ENCODE measurements at regions not wholly inside any gene's neighbourhood (a gene's known extent, or its start where the extent isn't known, plus 50 kb on each side); places are given as distances from the start of the nearest gene placed in this dataset.

DNA sequence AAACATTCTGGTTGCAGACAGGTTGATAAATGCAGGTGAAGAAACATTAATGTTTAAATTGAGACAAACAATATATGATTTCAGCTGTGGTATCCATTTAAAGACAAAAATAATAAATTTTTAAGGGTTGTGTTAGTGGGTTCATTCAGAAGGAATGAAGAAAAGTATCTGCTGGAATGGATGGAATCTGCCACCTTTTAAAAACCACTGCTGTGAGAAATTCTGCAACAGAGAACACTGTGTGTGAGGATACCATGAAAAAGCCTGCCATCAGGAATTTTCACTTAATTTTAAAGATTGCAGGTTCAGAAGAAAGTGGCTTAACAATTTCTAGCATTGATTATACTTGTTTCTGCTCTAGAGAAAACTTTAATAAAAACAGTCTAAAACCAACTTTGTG is 184.6 kb upstream of the SOX5 start:
- Histone ChIP-seq H3K27me3 (ENCODE audit: control insufficient read depth in 1 of 2, insufficient read depth in 2 of 2, low read length in 2 of 2) (no peaks in the 10 kb centered on the region), H3K4me1 (ENCODE audit: insufficient read depth, low read length) (peaks cover 8% of the 10 kb centered on the region), H3K27ac (ENCODE audit: extremely low read length, insufficient read depth, low read length) (no peak overlapping the region), H4K20me1 (ENCODE audit: insufficient read depth, low read length) (no peaks in the 10 kb centered on the region), H3K9me3 (ENCODE audit: low read length) (no peaks in the 10 kb centered on the region), H3K4me3 (replicated peaks in 1 of 3; ENCODE audit: insufficient read depth in 1 of 3, low read depth in 2 of 3, low read length in 3 of 3) (no peak overlapping the region), H3K79me2 (ENCODE audit: insufficient read depth, low read length) (no peaks in the 10 kb centered on the region), H3K36me3 (replicated peaks in 1 of 2; ENCODE audit: control insufficient read depth in 1 of 2, insufficient read depth in 2 of 2, low read length in 2 of 2) (no peaks in the 10 kb centered on the region), H2AFZ (ENCODE audit: low read length) (no peak overlapping the region), H3K9ac (ENCODE audit: insufficient read depth, low read depth, low read length) (no peak overlapping the region), H3K4me2 (ENCODE audit: low read depth, low read length) (no peak overlapping the region)
- TF ChIP-seq KLF13 (CRISPR knock-in tag; IDR thresholded peaks at IDR 0.05) (no peak), CAMTA2 (CRISPR knock-in tag; IDR thresholded peaks at IDR 0.05; ENCODE audit: borderline replicate concordance) (no peak), SIX1 (CRISPR knock-in tag; IDR thresholded peaks at IDR 0.05; ENCODE audit: borderline replicate concordance) (no peak), ZNF264 (CRISPR knock-in tag; IDR thresholded peaks at IDR 0.05) (no peak), NFE2L2 (IDR thresholded peaks at IDR 0.05; ENCODE audit: low read length) (no peak), ARNT2 (CRISPR knock-in tag; IDR thresholded peaks at IDR 0.05; ENCODE audit: low read depth) (no peak)
- TF ChIP-seq, protein P1, sequence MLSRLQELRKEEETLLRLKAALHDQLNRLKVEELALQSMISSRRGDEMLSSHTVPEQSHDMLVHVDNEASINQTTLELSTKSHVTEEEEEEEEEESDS (CRISPR knock-in tag; IDR thresholded peaks at IDR 0.05; ENCODE audit: borderline replicate concordance), result no peak
- ATAC-seq, result no peak
- ChIA-PET POLR2A (no interaction called here), CTCF (ENCODE audit: low intra/inter-chr PET ratio, low total read pairs) (no interaction called here)
- no peak for FAIRE-seq
- in situ Hi-C loops (cut with HindIII; ENCODE audit: extremely low pct_ligation_motif_present, low pct_unique_long_range_greater_than_20kb), result no loop called here
- BruUV-seq (replicated peaks), result no TSS peak
- intact Hi-C loops (cut with micrococcal nuclease; ENCODE audit: unreplicated experiment), result no loop called here
- DNase-seq (ENCODE audit: low spot score), result no peak

DNA sequence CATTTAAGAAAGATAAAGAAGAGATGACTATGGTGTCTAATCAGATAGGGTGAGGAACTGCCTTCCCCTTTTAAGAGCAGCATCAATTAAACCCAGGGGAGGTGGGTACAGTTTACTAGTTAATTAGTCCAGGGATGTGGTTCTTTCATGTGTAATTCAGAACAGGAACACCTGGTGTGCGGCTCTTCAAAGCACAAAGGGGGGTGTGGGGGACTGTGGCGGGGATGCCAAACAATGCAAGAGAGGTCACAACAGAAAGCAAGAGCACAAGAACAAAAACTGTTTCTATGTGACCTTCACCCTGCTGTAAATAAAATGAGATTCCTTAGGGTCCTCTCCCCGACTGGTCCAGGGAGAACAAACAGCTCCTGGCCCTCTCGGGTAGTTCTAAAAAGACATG is 183.9 kb upstream of the SOX5 start:
- WGBS (ENCODE audit: low lambda C conversion rate), result 1% methylated on average over 4 of the region's 4 CpGs
- Histone ChIP-seq H2AFZ (ENCODE audit: low read length) (no peak overlapping the region), H3K9me3 (ENCODE audit: low read length) (no peaks in the 10 kb centered on the region), H3K4me2 (ENCODE audit: low read depth, low read length) (no peak overlapping the region), H3K36me3 (replicated peaks in 1 of 2; ENCODE audit: control insufficient read depth in 1 of 2, insufficient read depth in 2 of 2, low read length in 2 of 2) (no peaks in the 10 kb centered on the region), H3K4me3 (replicated peaks in 1 of 3; ENCODE audit: insufficient read depth in 1 of 3, low read depth in 2 of 3, low read length in 3 of 3) (no peak overlapping the region), H3K27me3 (ENCODE audit: control insufficient read depth in 1 of 2, insufficient read depth in 2 of 2, low read length in 2 of 2) (no peaks in the 10 kb centered on the region), H4K20me1 (ENCODE audit: insufficient read depth, low read length) (no peaks in the 10 kb centered on the region), H3K27ac (ENCODE audit: extremely low read length, insufficient read depth, low read length) (no peak overlapping the region), H3K79me2 (ENCODE audit: insufficient read depth, low read length) (no peaks in the 10 kb centered on the region), H3K4me1 (ENCODE audit: insufficient read depth, low read length) (peaks cover 8% of the 10 kb centered on the region), H3K9ac (ENCODE audit: insufficient read depth, low read depth, low read length) (no peak overlapping the region)
- in situ Hi-C loops (cut with HindIII; ENCODE audit: extremely low pct_ligation_motif_present, low pct_unique_long_range_greater_than_20kb) (no loop called here), intact Hi-C loops (cut with micrococcal nuclease; ENCODE audit: unreplicated experiment) (no loop called here)
- ATAC-seq (no peak), FAIRE-seq (no peak), DNase-seq (ENCODE audit: low spot score) (peak; percentile 14)
- POLR2A ChIA-PET, result no interaction called here
- CTCF ChIA-PET (ENCODE audit: low intra/inter-chr PET ratio, low total read pairs), result no interaction called here
- no TSS peak for BruUV-seq (replicated peaks)
- TF ChIP-seq, protein P2, sequence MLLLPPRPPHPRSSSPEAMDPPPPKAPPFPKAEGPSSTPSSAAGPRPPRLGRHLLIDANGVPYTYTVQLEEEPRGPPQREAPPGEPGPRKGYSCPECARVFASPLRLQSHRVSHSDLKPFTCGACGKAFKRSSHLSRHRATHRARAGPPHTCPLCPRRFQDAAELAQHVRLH (CRISPR knock-in tag; IDR thresholded peaks at IDR 0.05; ENCODE audit: borderline replicate concordance, low read depth), result no peak
- TF ChIP-seq ZNF616 (CRISPR knock-in tag; IDR thresholded peaks at IDR 0.05; ENCODE audit: low read depth) (no peak), SIX1 (CRISPR knock-in tag; IDR thresholded peaks at IDR 0.05; ENCODE audit: borderline replicate concordance) (no peak), TCF7 (IDR thresholded peaks at IDR 0.05; ENCODE audit: low read depth) (peak; percentile 64; the same call in 1 of the 2 replicates), FOSL1 (CRISPR knock-in tag; IDR thresholded peaks at IDR 0.05; ENCODE audit: borderline replicate concordance) (no peak), HNRNPLL (IDR thresholded peaks at IDR 0.05; ENCODE audit: low read depth, low read length, poor library complexity, severe bottlenecking) (no peak), ZNF660 (CRISPR knock-in tag; IDR thresholded peaks at IDR 0.05; ENCODE audit: borderline replicate concordance, low read depth) (no peak), SOX13 (IDR thresholded peaks at IDR 0.05) (no peak), SOX13 (CRISPR knock-in tag; conservative IDR thresholded peaks at IDR 0.05 in 1 of 2, IDR thresholded peaks at IDR 0.05 in 1 of 2) (peak in 1 of 2 experiments; percentile 83; a peak in 2 of 4 replicates), CEBPG (CRISPR knock-in tag; IDR thresholded peaks at IDR 0.05) (no peak)
- TF ChIP-seq, protein P3, sequence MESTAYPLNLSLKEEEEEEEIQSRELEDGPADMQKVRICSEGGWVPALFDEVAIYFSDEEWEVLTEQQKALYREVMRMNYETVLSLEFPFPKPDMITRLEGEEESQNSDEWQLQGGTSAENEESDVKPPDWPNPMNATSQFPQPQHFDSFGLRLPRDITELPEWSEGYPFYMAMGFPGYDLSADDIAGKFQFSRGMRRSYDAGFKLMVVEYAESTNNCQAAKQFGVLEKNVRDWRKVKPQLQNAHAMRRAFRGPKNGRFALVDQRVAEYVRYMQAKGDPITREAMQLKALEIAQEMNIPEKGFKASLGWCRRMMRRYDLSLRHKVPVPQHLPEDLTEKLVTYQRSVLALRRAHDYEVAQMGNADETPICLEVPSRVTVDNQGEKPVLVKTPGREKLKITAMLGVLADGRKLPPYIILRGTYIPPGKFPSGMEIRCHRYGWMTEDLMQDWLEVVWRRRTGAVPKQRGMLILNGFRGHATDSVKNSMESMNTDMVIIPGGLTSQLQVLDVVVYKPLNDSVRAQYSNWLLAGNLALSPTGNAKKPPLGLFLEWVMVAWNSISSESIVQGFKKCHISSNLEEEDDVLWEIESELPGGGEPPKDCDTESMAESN (CRISPR knock-in tag; conservative IDR thresholded peaks at IDR 0.05), result no peak
- TF ChIP-seq, protein P4, sequence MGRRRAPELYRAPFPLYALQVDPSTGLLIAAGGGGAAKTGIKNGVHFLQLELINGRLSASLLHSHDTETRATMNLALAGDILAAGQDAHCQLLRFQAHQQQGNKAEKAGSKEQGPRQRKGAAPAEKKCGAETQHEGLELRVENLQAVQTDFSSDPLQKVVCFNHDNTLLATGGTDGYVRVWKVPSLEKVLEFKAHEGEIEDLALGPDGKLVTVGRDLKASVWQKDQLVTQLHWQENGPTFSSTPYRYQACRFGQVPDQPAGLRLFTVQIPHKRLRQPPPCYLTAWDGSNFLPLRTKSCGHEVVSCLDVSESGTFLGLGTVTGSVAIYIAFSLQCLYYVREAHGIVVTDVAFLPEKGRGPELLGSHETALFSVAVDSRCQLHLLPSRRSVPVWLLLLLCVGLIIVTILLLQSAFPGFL (CRISPR knock-in tag; IDR thresholded peaks at IDR 0.05), result no peak

All from HepG2 (cell line).